GM13976 (cell line): ENCODE measurements at regions not wholly inside any gene's neighbourhood (a gene's known extent, or its start where the extent isn't known, plus 50 kb on each side); places are given as distances from the start of the nearest gene placed in this dataset.
"Not testable (repeated sequence)": the region's sequence is repeated elsewhere in the genome, so short reads cannot be mapped to it uniquely, and the experiment has no call there.

Experiments used
- DNase-seq: peaks from one replicate; pipeline ENCODE4 v3.0.0; 2012; ENCODE audit warnings: low spot score
- in situ Hi-C: fragments of 300-500 bp; cut with MboI; formaldehyde crosslinking; loops from one replicate; pipeline ENCODE4 v1.12.0; 2022; ENCODE audit warnings: low sequenced_read_pairs, mixed read lengths, inconsistent platforms; ENCODE audit not compliant: unreplicated experiment
- TF ChIP-seq, protein P1 (sequence below): IDR thresholded peaks from 2 replicates; pipeline ENCODE4 v1.5.1; 2012; ENCODE audit warnings: borderline replicate concordance, mild to moderate bottlenecking; ENCODE audit not compliant: insufficient read depth; ENCODE audit errors: extremely low read depth, missing control alignments, control extremely low read depth

DNA sequence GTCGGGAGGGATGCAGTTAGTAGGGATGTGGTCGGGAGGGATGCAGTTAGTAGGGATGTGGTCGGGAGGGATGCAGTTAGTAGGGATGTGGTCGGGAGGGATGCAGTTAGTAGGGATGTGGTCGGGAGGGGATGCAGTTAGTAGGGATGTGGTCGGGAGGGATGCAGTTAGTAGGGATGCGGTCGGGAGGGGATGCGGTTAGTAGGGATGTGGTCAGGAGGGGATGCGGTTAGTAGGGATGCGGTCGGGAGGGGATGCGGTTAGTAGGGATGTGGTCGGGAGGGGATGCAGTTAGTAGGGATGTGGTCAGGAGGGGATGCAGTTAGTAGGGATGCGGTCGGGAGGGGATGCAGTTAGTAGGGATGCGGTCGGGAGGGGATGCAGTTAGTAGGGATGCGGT lies 96.2 kb downstream of the BDH1 start:
- in situ Hi-C loops, DNase-seq: not testable (repeated sequence)

DNA sequence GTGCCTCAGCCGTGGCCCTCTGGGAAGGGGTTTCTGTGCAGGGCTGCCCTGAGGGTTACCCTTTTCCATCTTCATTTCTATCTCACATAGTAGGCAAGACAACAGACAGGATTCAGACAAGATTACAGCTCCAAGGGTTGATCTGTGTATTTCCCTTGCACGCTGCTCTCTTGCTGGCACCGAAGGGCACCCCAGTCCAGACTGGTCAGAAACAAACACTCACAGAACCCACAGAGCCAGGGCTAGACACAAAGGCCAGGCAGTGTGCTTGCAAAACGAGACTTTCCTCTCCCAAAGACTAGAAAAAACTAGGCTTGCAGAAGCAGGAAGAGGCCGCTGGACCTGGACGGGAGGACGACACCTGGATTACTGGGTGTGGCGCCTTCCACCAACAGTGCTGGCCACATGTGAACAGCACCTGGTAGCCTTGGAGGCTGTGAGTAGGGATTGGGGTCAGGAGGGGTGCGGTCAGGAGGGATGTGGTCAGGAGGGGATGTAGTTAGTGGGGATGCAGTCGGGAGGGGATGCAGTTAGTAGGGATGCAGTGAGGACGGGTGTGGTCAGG lies 96.8 kb downstream of the BDH1 start:
- in situ Hi-C loops, result no loop called here
- DNase-seq, result no peak
- TF ChIP-seq, protein P1, sequence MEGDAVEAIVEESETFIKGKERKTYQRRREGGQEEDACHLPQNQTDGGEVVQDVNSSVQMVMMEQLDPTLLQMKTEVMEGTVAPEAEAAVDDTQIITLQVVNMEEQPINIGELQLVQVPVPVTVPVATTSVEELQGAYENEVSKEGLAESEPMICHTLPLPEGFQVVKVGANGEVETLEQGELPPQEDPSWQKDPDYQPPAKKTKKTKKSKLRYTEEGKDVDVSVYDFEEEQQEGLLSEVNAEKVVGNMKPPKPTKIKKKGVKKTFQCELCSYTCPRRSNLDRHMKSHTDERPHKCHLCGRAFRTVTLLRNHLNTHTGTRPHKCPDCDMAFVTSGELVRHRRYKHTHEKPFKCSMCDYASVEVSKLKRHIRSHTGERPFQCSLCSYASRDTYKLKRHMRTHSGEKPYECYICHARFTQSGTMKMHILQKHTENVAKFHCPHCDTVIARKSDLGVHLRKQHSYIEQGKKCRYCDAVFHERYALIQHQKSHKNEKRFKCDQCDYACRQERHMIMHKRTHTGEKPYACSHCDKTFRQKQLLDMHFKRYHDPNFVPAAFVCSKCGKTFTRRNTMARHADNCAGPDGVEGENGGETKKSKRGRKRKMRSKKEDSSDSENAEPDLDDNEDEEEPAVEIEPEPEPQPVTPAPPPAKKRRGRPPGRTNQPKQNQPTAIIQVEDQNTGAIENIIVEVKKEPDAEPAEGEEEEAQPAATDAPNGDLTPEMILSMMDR, result no peak

DNA sequence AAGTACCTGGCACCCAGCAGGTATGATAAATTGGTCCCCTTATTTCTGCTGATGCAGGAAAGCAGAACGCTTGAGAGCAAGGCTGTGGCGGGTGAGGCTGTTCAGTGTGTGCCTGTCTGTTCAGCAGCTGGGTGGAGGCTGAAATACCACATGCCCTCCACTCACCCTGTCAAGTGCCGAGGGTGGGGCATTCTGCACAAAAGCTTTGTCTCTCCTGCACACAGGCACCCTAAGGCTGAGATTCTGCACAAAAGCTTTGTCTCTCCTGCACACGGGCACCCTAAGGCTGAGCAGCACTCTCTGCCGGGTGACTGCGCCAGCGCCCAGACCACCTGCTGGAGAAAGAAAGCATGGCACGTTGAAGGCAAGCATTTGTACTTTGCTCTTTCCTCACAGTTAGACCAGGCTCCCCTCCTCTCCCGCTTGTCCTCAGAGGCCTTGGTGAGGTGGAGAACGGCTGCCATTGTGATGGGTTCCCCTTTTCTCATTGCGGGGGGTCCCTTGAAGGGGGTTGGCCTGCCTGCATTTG lies 97.5 kb downstream of the BDH1 start:
- TF ChIP-seq, protein P1, result no peak
- in situ Hi-C loops, result no loop called here
- DNase-seq, result peak; percentile 44

DNA sequence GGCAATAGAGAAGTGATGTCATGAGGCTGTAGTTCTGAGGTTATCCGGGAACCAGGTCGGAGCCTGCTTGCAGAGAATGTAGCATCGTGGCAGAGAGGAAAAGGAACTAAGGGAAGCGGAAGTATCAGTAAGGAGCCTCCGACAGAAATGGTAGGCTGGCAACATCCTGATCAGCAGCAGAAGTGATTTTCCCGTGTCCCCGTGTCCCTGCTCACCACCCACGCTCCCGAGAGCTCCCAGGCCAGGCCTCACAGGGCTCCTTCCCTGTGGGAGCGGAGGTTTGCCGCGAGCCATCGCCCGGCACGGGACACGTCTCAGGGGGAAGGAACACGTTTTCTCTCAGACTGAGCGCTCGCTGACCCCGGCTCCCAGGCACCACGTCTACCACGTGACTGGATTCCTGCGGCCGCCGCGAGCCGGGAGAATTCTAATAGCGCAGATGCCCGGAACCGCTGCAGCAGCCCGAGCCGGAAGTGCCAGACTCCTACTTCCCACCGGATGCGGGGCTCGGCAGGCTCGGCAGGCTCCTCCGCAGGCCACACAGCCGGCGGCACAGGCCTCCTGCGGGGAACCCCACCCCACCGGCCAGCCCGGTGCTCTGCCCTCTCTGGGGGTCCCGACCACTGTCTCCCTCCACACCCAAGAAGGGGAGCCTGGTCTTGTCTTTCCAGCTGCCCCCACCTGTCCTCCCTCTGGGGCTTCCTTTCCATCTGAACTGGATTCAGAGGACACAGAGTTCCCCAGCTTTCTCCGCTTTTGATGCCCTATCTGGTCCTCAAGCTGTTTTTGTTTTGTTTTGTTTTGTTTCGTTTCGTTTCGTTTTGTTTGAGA lies 99.3 kb downstream of the BDH1 start:
- TF ChIP-seq, protein P1, result no peak
- in situ Hi-C loops, result no loop called here
- DNase-seq, result peak; percentile 78

DNA sequence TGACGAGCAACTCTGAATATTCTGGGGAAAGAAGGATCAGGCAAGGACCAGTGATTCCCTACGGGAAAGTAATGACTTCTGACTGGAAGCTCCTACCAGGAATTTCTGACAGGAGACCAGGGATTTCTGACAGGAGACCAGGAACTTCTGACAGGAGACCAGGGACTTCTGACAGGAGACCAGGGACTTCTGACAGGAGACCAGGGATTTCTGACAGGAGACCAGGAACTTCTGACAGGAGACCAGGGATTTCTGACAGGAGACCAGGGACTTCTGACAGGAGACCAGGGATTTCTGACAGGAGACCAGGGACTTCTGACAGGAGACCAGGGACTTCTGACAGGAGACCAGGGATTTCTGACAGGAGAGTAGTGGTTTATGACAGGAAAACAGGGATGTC lies 100.9 kb downstream of the BDH1 start:
- DNase-seq, in situ Hi-C loops: not testable (repeated sequence)

DNA sequence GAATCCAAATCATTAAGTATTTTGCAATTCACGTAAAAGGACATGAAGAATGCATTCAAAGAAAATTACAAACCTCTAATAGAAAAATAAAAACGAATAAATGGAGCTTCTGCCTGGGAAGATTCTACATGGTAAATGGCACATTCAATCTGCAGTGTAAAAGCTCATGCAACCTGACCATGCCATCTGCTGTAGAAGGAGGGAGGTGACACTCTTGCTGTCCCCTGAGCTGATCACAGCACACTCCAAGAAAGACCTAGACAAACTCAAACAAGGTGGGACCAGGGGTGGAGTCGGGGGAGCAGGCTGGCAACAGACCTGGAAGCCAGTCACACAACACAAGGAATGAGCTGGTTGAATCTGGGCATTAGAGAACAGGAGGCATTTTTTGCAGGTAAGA lies 101.8 kb downstream of the BDH1 start:
- peak; percentile 50 for DNase-seq
- in situ Hi-C loops, result no loop called here
- TF ChIP-seq, protein P1, result peak; percentile 45

DNA sequence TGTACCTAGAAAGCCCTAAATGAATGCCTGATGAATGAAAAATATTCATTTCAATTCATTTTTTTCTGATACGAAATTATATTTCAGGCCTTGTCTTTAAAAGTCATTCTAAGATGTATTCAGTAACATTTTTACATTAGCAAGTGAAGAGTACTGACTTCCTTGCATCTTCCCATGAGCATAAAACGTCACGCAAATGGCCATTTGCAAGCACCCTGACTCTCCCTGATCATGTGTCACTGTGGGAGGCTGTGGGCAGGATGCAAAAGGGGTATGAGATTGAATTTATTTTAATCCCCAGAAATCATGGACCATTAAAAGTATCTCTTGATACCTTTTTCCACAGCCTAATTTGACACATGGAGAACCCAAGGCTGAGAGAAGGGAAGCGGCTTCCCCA lies 105.0 kb downstream of the BDH1 start:
- in situ Hi-C loops, result no loop called here
- TF ChIP-seq, protein P1, result no peak
- DNase-seq, result no peak
